NOMO-1 treated with DMSO at 0.1 percent for 48 hours (cell line): ENCODE measurements at regions not wholly inside any gene's neighbourhood (a gene's known extent, or its start where the extent isn't known, plus 50 kb on each side); places are given as distances from the start of the nearest gene placed in this dataset.

Experiments
- DNase-seq: peaks from one replicate; lab custom pipeline; 2025; ENCODE audit not compliant: unreplicated experiment; lab: John Stamatoyannopoulos, UW

- no peak for DNase-seq
Measured at GRCh38 chr6:166754218-166755030, 127.4 kb upstream of the RPS6KA2 start.

- no peak for DNase-seq
Measured at GRCh38 chr6:166752928-166753721, 126.1 kb upstream of the RPS6KA2 start.

DNA sequence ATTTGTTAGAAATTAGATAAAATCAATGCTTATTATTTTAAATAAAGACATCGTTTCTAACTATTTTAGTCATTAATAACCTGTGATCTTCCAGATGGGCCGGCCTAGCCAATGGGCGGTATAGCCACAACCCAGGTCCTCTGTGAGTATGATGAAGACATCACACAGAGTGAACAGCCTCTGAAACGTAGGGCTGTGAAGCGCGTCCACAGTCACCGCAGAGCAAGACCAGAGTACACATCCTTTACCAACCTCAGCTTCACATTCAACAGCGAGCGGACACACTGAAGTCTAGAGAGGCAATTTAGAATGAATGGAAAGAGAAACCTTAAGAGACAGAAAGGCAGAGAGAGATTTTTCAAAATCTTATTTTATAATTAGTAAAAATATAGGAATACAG, 125.0 kb upstream of the RPS6KA2 start:
- no peak for DNase-seq

DNA sequence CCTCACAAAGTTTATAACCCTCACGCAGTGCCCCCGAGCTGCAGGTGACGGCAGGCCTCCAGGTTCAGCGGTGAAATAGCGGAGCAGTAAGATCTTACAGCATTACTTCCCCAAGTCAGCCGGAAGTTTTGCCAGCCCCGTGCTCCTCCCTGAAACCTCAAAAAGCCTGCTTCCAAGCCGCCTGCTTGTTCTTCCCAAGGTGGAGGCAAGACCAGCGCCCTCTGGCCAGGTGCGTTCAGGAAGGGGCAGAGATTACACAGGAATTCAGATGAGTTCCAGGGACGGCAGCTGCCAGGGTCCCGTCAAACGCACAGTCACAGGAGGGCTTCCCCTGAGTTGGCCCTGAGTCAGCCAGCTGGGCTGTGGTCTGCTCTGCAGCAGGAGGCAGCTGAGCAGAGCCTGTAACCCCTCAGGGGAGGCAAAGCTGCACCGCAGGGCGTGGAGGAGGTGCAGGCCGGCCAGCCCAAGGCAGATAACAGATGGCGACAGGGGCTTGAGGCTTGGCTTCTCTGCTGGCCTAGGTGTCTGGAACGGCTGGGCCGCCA, 124.1 kb upstream of the RPS6KA2 start:
- no peak for DNase-seq

GRCh38 chr6:166750108-166750793, 123.2 kb upstream of the RPS6KA2 start:
- no peak for DNase-seq

GRCh38 chr6:166749666-166750065, 122.6 kb upstream of the RPS6KA2 start:
- no peak for DNase-seq

DNA sequence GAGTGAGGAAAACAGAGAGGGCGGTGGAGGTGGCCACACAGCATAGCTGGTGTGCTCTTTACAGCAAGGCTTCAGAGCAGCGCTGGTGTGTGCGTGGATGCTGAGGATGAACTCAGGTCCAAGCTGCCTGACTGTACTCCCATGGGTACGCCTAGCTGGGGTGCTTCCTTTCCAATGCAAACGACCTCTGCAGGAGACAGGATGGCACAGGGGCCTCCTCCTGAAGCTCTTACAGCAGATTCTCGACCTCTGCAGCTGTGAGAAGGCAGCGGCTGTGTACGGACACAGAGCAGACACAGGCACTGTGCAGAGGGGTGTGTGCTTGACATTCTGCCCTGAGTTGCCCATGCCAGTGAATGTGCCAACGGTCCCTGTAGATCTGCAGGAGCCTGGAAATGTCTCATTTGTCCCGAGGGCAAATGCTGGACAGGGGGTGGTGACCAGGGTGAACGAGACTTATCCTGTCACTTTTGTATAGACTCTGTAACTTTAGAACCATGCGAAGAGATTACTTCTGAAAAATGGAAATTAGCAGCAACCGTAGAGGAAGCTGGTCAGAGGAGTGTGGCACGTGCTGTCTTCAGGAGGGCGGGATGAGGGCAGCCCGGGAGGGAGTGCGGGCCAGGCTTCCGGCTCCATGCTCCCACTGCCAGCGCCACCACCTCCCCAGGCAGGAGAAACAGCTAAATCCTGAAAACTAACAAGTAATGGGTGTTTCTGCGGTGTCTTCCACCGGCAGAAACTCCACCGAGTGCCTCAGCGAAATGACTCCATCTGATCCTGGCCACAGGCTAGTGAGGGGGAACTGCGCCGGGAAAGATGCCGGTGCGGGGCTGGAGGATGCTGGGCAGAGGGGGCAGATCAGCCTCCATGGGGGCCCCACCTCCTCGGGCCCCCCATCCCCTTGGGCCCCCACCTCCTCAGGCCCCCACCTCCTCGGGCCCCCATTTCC, 120.9 kb upstream of the RPS6KA2 start:
- DNase-seq: no peak

GRCh38 chr6:166745801-166746668, 119.0 kb upstream of the RPS6KA2 start:
- DNase-seq: no peak

GRCh38 chr6:166744223-166745134, 117.4 kb upstream of the RPS6KA2 start:
- DNase-seq: no peak

- DNase-seq: no peak
Measured at GRCh38 chr6:166743406-166744222, 116.6 kb upstream of the RPS6KA2 start.

DNA sequence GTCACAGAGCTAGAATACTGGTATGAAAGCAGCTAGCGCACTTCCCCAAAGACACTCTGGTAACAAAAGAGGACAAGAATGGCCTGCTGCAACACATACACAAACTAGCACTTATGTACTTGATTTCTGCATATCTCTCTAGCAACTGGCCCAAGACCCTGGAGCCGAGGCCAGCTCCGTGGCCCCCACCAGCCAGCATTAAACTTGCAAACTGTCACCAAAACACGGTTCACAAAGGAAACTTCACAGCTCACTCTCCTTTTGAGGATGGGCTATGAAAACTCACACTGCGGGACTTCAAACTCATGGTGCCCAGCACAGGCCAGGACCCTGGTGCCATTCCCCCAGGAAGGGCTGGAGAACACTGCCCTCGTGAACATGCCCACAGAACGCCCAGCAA, 115.9 kb upstream of the RPS6KA2 start:
- DNase-seq: no peak

- no peak for DNase-seq
Measured at GRCh38 chr6:166739976-166740318, 112.9 kb upstream of the RPS6KA2 start.

- DNase-seq: no peak
Measured at GRCh38 chr6:166739117-166739975, 112.3 kb upstream of the RPS6KA2 start.

DNA sequence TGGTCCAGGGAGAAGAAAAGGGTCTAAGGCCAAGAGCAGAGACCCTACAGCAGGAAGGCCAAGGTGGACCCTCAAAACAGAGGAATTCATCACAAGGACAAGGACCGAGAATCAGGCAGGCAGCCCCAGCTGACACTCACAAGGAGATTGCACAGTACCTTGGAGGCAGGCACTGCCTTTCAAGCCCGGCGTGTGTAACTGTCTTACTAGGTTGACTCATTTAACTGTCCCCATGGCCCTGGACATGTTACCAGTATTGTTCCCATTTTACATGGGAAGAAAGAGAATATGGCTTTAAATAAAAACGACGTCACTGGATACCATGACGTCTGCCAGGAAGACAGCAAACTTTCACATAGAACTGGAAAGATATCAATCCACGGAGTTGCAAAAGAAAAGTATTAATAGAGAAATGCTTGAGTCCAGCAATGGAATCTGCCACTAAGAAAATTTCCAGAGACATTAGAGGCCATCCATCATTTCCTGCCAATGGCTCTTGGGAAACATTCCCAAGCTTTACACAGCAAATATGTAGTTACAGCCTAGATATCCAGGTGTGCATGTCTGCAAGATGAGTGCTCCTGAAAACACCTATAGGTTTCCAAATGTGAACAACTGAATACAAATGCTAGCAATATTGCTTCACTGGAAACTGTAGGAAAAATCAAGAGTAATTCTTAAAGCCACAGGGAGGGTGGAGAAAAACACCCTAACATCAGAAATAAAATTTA, 111.5 kb upstream of the RPS6KA2 start:
- no peak for DNase-seq

DNA sequence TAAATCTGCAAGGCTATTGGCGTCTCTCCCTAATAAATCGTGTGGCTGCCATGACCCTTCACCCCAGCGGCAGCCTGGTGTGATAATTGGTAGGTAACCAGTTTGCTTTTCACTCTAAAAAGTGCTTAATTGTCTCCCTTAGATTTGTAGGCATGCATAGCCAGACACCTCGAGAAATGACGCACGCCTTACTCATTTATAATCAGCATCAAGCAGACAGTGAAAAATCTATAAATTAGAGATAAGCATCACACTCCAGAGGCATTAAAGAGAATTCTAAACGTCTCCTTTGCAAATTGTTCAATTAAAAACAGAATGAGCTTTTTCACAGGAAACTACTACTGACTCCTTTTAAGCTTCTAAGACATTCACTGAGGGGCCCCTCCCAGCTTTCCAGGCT, 110.2 kb upstream of the RPS6KA2 start:
- no peak for DNase-seq

DNA sequence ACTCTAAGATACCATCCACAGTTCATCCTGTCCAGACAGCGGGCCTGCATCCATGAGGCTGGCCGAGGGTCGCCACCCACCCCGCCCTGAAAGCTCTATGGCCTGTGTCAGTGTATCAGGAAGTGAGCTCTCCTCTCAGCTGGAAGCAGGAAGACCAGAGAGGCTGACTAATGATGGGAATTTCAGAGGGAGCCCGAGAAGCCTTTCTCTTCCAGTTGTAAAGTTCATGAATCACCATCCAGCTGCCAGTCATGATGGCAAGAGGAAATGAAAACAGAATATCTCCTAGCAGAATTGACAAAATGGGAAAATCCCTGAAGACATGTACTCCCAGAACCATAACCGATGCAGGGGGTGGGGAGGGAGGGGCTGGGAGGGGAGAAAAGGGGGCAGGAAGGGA, 109.6 kb upstream of the RPS6KA2 start:
- no peak for DNase-seq
